ENCODE measurements at regions not wholly inside any gene's neighbourhood (a gene's known extent, or its start where the extent isn't known, plus 50 kb on each side); places are given as distances from the start of the nearest gene placed in this dataset.

DNA sequence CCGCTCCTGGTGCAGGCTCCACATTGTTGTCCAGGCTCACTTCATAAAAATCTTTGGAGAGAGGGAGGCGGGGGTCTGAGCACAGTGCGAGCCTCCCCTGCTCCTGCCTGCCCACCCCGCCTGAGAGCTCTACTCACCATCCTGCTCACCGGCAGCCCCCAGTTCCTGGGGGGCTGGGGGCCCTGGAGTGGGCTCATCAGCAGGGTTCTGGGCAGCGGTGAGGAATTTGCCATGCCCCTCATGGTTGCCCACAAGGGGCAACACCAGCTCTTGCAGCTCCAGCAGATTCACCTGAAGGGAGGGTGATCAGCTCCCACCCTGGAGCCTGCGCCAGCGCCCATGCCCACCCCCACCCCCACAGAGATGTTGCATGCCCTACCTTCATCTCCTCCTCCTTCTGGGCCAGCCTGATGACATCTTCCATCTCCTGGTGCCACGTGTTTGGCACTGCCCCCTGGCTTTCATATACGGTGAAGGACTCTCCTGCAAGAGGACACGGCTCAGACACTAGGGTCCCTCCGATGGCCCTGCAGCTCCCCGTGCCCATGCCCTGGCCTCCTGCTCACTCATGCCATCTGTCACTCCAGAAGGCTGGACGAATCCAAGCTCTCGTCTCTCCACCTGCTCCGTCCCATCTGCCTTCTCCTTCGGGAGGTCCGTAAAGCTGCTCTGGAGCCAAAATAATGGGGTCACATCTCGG lies 162.1 kb downstream of the TBC1D2B start:
- TF ChIP-seq, protein P1, sequence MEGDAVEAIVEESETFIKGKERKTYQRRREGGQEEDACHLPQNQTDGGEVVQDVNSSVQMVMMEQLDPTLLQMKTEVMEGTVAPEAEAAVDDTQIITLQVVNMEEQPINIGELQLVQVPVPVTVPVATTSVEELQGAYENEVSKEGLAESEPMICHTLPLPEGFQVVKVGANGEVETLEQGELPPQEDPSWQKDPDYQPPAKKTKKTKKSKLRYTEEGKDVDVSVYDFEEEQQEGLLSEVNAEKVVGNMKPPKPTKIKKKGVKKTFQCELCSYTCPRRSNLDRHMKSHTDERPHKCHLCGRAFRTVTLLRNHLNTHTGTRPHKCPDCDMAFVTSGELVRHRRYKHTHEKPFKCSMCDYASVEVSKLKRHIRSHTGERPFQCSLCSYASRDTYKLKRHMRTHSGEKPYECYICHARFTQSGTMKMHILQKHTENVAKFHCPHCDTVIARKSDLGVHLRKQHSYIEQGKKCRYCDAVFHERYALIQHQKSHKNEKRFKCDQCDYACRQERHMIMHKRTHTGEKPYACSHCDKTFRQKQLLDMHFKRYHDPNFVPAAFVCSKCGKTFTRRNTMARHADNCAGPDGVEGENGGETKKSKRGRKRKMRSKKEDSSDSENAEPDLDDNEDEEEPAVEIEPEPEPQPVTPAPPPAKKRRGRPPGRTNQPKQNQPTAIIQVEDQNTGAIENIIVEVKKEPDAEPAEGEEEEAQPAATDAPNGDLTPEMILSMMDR (IDR thresholded peaks at IDR 0.05) = no peak
- no peak for TF ChIP-seq POLR2A (IDR thresholded peaks at IDR 0.05)
- no peak for TF ChIP-seq EP300 (IDR thresholded peaks at IDR 0.05)
